SU-DHL-6 (cell line): ENCODE measurements at regions not wholly inside any gene's neighbourhood (a gene's known extent, or its start where the extent isn't known, plus 50 kb on each side); places are given as distances from the start of the nearest gene placed in this dataset.

Experiments used
- H2AFZ ChIP-seq: fragments of 200-600 bp; sonication (generic); 2 replicates; pipeline ENCODE4 v1.6.1; 2014; ENCODE audit warnings: low read depth, mild to moderate bottlenecking, moderate library complexity, mixed read lengths, antibody characterized with exemption, low read length; ENCODE audit not compliant: severe bottlenecking
- H3F3A ChIP-seq: fragments of 200-600 bp; shearing (Covaris generic); 2 replicates; pipeline ENCODE4 v1.6.0; 2016; ENCODE audit warnings: antibody characterized with exemption, mild to moderate bottlenecking; ENCODE audit not compliant: insufficient read depth
- H3K27ac ChIP-seq: fragments of 200-600 bp; sonication (generic); 2 replicates; pipeline ENCODE4 v1.5.1; 2016; ENCODE audit warnings: low read depth, mild to moderate bottlenecking, low read length, moderate library complexity, mixed read lengths
- H3K27me3 ChIP-seq: fragments of 200-600 bp; sonication (generic), shearing (Covaris generic); 2 replicates; pipeline ENCODE4 v1.6.0; 2014; ENCODE audit warnings: mild to moderate bottlenecking, low read length
- H3K36me3 ChIP-seq: fragments of 200-600 bp; sonication (generic); 2 replicates; pipeline ENCODE4 v1.6.1; 2014; ENCODE audit warnings: mild to moderate bottlenecking, low read length, mixed read lengths
- H3K4me2 ChIP-seq: fragments of 300-600, 200-600 bp; shearing (Covaris generic), sonication (generic); 2 replicates; pipeline ENCODE4 v1.6.0; 2014; ENCODE audit warnings: low read length, low read depth, mild to moderate bottlenecking; ENCODE audit not compliant: poor library complexity, severe bottlenecking
- H3K4me3 ChIP-seq: fragments of 200-600 bp; sonication (generic); 2 replicates; pipeline ENCODE4 v1.5.1; 2014; ENCODE audit warnings: antibody characterized with exemption, low read length, mild to moderate bottlenecking, mixed read lengths; ENCODE audit not compliant: insufficient read depth, poor library complexity, severe bottlenecking
- H3K79me2 ChIP-seq: fragments of 200-600 bp; sonication (generic); 2 replicates; pipeline ENCODE4 v1.6.1; 2014; ENCODE audit warnings: mild to moderate bottlenecking, low read length, moderate library complexity; ENCODE audit not compliant: insufficient read depth
- H3K9ac ChIP-seq: fragments of 200-600 bp; sonication (generic); 2 replicates; pipeline ENCODE4 v1.7.0; 2014; ENCODE audit warnings: mild to moderate bottlenecking, low read length
- H3K9me2 ChIP-seq: fragments of 200-600 bp; sonication (generic); replicated peaks from 2 replicates; pipeline ENCODE4 v1.6.1; 2014; ENCODE audit warnings: low read length; ENCODE audit not compliant: insufficient read depth
- H3K9me3 ChIP-seq: fragments of 200-600 bp; sonication (generic); 2 replicates; pipeline ENCODE4 v1.6.1; 2014; ENCODE audit warnings: low read length, mixed read lengths; ENCODE audit not compliant: insufficient read depth
- H4K20me1 ChIP-seq: fragments of 200-600 bp; sonication (generic); 2 replicates; pipeline ENCODE4 v1.6.1; 2014; ENCODE audit warnings: low read depth, mild to moderate bottlenecking, antibody characterized with exemption, low read length, moderate library complexity, mixed read lengths
- EZH2phosphoT487 ChIP-seq: fragments of 200-600 bp; sonication (generic), shearing (Covaris generic); conservative IDR thresholded peaks from 2 replicates; pipeline ENCODE4 v1.6.1; 2018; ENCODE audit warnings: mild to moderate bottlenecking, antibody characterized with exemption, low read length, moderate library complexity, mixed read lengths
- TF ChIP-seq, protein P1 (sequence below): fragments of 200-600 bp; sonication (generic); IDR thresholded peaks from one replicate; pipeline ENCODE4 v1.5.1; 2017; ENCODE audit warnings: antibody characterized with exemption, mild to moderate bottlenecking, low read length, moderate library complexity; ENCODE audit not compliant: insufficient read depth, poor library complexity, severe bottlenecking

DNA sequence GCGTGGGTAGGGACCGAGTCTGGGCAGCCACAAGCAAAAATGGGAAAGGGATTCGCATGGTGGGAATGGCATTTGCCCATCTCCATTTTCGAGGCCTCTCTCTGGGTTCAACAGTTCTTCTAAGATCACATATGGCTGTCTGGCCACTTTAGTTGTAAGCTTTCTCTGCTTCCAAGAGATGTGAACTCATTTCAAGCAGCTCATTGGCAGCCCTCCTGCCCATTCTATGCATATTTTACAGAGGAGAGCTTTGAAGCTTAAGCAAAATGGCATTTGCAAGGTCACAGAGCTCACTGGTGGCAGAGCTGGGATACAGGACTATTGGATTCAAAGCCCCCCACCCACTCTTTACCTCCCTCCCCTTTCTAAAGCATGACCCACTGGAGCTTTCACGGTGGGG is 93.7 kb downstream of the HHIPL2 start:
- no peak overlapping the region for H2AFZ ChIP-seq
- H3K9ac ChIP-seq: no peak overlapping the region
- no peaks in the 10 kb centered on the region for H3K36me3 ChIP-seq
- H3K79me2 ChIP-seq: no peaks in the 10 kb centered on the region
- no peak overlapping the region for H3K27ac ChIP-seq
- H3K4me3 ChIP-seq: no peak overlapping the region
- no peaks in the 10 kb centered on the region for H3K27me3 ChIP-seq
- TF ChIP-seq EZH2phosphoT487: no peak
- TF ChIP-seq, protein P1, sequence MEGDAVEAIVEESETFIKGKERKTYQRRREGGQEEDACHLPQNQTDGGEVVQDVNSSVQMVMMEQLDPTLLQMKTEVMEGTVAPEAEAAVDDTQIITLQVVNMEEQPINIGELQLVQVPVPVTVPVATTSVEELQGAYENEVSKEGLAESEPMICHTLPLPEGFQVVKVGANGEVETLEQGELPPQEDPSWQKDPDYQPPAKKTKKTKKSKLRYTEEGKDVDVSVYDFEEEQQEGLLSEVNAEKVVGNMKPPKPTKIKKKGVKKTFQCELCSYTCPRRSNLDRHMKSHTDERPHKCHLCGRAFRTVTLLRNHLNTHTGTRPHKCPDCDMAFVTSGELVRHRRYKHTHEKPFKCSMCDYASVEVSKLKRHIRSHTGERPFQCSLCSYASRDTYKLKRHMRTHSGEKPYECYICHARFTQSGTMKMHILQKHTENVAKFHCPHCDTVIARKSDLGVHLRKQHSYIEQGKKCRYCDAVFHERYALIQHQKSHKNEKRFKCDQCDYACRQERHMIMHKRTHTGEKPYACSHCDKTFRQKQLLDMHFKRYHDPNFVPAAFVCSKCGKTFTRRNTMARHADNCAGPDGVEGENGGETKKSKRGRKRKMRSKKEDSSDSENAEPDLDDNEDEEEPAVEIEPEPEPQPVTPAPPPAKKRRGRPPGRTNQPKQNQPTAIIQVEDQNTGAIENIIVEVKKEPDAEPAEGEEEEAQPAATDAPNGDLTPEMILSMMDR: no peak
- H4K20me1 ChIP-seq: no peaks in the 10 kb centered on the region
- H3K9me3 ChIP-seq: no peaks in the 10 kb centered on the region
- H3F3A ChIP-seq: no peaks in the 10 kb centered on the region
- no peaks in the 10 kb centered on the region for H3K9me2 ChIP-seq
- H3K4me2 ChIP-seq: no peak overlapping the region

DNA sequence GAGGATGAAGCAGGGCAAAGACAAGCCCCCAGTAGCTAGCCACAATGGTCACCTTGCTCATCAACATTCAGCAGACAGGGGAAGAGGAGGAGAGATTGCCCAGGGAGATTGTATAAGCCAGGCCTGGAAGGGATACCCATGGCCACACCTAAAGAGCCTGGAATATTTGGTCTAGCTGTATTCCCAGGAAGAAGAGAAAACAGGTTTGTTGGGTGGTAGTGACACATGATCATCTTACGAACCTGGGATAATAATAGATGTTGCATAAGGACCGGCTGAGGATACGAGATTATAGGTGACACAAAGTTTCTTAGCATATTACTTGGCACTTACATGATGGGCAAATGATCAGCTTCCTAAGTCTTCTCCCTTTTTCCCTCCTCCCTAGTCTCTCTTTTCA is 95.9 kb downstream of the HHIPL2 start:
- Histone ChIP-seq H2AFZ (no peak overlapping the region), H3K27ac (no peak overlapping the region), H3K9me2 (no peaks in the 10 kb centered on the region), H3K79me2 (no peaks in the 10 kb centered on the region), H4K20me1 (no peaks in the 10 kb centered on the region), H3K4me2 (no peak overlapping the region), H3K9me3 (no peaks in the 10 kb centered on the region), H3K36me3 (no peaks in the 10 kb centered on the region), H3F3A (no peaks in the 10 kb centered on the region), H3K9ac (no peak overlapping the region), H3K4me3 (no peak overlapping the region), H3K27me3 (no peaks in the 10 kb centered on the region)
- TF ChIP-seq, protein P1: no peak
- TF ChIP-seq EZH2phosphoT487: no peak

DNA sequence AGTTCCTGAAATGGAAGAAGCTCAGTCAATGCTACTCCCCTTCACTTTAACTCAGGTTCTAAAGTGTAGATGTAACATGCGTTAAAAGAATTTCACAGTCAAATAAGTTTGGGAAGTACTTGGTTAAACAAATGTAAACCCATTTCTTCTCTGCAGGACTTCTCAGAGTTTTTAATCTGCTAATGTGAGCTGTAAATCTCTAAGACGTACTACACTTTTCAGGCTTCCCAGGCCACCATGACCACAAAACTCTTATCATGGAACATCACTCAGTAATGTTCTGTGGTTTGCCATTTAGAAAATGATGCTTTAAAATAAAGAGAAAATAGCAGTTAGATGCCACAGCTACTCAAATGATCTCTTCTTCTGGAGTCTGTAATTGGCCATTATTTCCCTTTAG is 104.3 kb downstream of the HHIPL2 start:
- TF ChIP-seq EZH2phosphoT487: no peak
- TF ChIP-seq, protein P1: no peak
- no peaks in the 10 kb centered on the region for H3K9me2 ChIP-seq

More for the DNA sequence above, 104.3 kb downstream of the HHIPL2 start:
- Histone ChIP-seq H3K27ac (no peak overlapping the region), H2AFZ (no peak overlapping the region), H3F3A (no peaks in the 10 kb centered on the region), H4K20me1 (no peaks in the 10 kb centered on the region), H3K9me3 (no peaks in the 10 kb centered on the region), H3K36me3 (no peaks in the 10 kb centered on the region), H3K79me2 (no peaks in the 10 kb centered on the region), H3K27me3 (no peaks in the 10 kb centered on the region), H3K4me3 (no peak overlapping the region), H3K9ac (no peak overlapping the region), H3K4me2 (no peak overlapping the region)
